ENCODE measurements at regions not wholly inside any gene's neighbourhood (a gene's known extent, or its start where the extent isn't known, plus 50 kb on each side); places are given as distances from the start of the nearest gene placed in this dataset.

GRCh38 chr7:113664867-113665266 lies 253.9 kb downstream of the PPP1R3A start:
- no peaks in the 10 kb centered on the region for H3K4me1 ChIP-seq
- TF ChIP-seq, protein P1, sequence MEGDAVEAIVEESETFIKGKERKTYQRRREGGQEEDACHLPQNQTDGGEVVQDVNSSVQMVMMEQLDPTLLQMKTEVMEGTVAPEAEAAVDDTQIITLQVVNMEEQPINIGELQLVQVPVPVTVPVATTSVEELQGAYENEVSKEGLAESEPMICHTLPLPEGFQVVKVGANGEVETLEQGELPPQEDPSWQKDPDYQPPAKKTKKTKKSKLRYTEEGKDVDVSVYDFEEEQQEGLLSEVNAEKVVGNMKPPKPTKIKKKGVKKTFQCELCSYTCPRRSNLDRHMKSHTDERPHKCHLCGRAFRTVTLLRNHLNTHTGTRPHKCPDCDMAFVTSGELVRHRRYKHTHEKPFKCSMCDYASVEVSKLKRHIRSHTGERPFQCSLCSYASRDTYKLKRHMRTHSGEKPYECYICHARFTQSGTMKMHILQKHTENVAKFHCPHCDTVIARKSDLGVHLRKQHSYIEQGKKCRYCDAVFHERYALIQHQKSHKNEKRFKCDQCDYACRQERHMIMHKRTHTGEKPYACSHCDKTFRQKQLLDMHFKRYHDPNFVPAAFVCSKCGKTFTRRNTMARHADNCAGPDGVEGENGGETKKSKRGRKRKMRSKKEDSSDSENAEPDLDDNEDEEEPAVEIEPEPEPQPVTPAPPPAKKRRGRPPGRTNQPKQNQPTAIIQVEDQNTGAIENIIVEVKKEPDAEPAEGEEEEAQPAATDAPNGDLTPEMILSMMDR (IDR thresholded peaks at IDR 0.05), result no peak
- no peak for TF ChIP-seq POLR2A (IDR thresholded peaks at IDR 0.05)
- H3K4me3 ChIP-seq, result no peak overlapping the region
- H3K27me3 ChIP-seq, result no peaks in the 10 kb centered on the region
- no peaks in the 10 kb centered on the region for H3K36me3 ChIP-seq
- no peak overlapping the region for H3K27ac ChIP-seq
- DNase-seq (no peak), ATAC-seq (no peak)
- intact Hi-C loops (cut with DNase I), result no loop called here
- no peaks in the 10 kb centered on the region for H3K9me3 ChIP-seq
- WGBS (ENCODE audit: insufficient coverage, low coverage, low lambda C conversion rate, missing lambda C conversion rate), result 75% methylated on average over 1 of the region's 1 CpG

DNA sequence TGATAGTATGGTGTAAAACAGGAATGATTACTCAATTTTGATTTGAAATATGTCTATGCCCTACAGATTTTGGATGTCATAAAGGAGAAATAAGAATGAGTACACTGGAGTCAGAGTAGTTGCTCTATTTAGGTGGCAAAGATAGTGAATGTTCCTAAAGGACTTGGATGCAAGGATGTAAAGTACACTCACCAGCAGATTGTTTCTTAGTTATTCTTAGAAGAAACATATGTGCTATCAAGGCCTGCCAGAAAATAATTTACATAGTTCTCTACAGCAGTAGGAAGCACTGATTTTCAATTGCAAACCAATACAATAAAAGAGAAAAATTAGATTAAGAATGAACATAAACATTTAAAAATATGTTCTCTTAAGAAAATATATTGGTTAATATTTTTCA lies 259.4 kb downstream of the PPP1R3A start:
- no peak for ATAC-seq
- Histone ChIP-seq H3K27me3 (no peaks in the 10 kb centered on the region), H3K4me3 (no peak overlapping the region), H3K9me3 (no peaks in the 10 kb centered on the region), H3K4me1 (no peaks in the 10 kb centered on the region), H3K27ac (no peak overlapping the region), H3K36me3 (no peaks in the 10 kb centered on the region)
- intact Hi-C loops (cut with DNase I), result no loop called here
- TF ChIP-seq, protein P1 (IDR thresholded peaks at IDR 0.05), result no peak
- no peak for TF ChIP-seq POLR2A (IDR thresholded peaks at IDR 0.05)
- no peak for DNase-seq

- DNase-seq (no peak), ATAC-seq (no peak)
- Histone ChIP-seq H3K27me3 (no peaks in the 10 kb centered on the region), H3K9me3 (no peaks in the 10 kb centered on the region), H3K4me1 (no peaks in the 10 kb centered on the region), H3K27ac (no peak overlapping the region), H3K36me3 (no peaks in the 10 kb centered on the region), H3K4me3 (no peak overlapping the region)
- TF ChIP-seq, protein P1 (IDR thresholded peaks at IDR 0.05), result no peak
- TF ChIP-seq POLR2A (IDR thresholded peaks at IDR 0.05), result no peak
- WGBS (ENCODE audit: insufficient coverage, low coverage, low lambda C conversion rate, missing lambda C conversion rate), result 0% methylated on average over 1 of the region's 1 CpG
- intact Hi-C loops (cut with DNase I), result no loop called here
Observed at GRCh38 chr7:113657603-113658002, 261.2 kb downstream of the PPP1R3A start.

DNA sequence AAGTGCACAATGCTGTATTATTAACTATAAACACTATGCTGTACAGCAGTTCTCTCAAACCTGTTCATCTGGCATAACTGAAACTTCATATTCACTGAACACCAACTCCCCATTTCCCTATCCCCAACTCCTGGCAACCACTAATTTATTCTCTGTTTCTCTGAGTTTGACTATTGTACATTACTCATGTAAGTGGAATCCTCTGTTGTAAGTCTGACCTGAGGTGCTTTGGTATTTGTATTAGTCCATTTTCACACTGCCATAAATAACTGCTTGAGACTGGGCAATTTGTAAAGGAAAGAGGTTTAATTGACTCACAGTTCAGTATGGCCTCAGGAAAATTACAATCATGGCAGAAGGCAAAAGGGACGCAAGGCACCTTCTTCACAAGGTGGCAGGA lies 266.3 kb downstream of the PPP1R3A start:
- Histone ChIP-seq H3K27ac (no peak overlapping the region), H3K4me1 (no peaks in the 10 kb centered on the region), H3K27me3 (no peaks in the 10 kb centered on the region), H3K4me3 (no peak overlapping the region), H3K9me3 (no peaks in the 10 kb centered on the region), H3K36me3 (no peaks in the 10 kb centered on the region)
- WGBS (ENCODE audit: insufficient coverage, low coverage, low lambda C conversion rate, missing lambda C conversion rate), result 88% methylated on average over 1 of the region's 1 CpG
- DNase-seq (no peak), ATAC-seq (no peak)
- TF ChIP-seq POLR2A (IDR thresholded peaks at IDR 0.05), result no peak
- TF ChIP-seq, protein P1 (IDR thresholded peaks at IDR 0.05), result no peak
- intact Hi-C loops (cut with DNase I), result no loop called here

GRCh38 chr7:113649556-113649955 lies 269.3 kb downstream of the PPP1R3A start:
- no peak for TF ChIP-seq POLR2A (IDR thresholded peaks at IDR 0.05)
- TF ChIP-seq, protein P1 (IDR thresholded peaks at IDR 0.05), result no peak
- Histone ChIP-seq H3K27ac (no peak overlapping the region), H3K4me3 (no peak overlapping the region), H3K36me3 (no peaks in the 10 kb centered on the region), H3K9me3 (no peaks in the 10 kb centered on the region), H3K4me1 (no peaks in the 10 kb centered on the region), H3K27me3 (no peaks in the 10 kb centered on the region)
- intact Hi-C loops (cut with DNase I), result no loop called here
- 49% methylated on average over 1 of the region's 1 CpG for WGBS (ENCODE audit: insufficient coverage, low coverage, low lambda C conversion rate, missing lambda C conversion rate)
- ATAC-seq (no peak), DNase-seq (no peak)
